GM18505 (cell line): ENCODE measurements at regions not wholly inside any gene's neighbourhood (a gene's known extent, or its start where the extent isn't known, plus 50 kb on each side); places are given as distances from the start of the nearest gene placed in this dataset.

Source experiments
- ATAC-seq: cut with Tn5 transposase; IDR thresholded peaks from one replicate; pipeline ENCODE4 v1.9.1; 2021; ENCODE audit not compliant: unreplicated experiment
- POLR2A ChIP-seq: IDR thresholded peaks from 4 replicates; pipeline ENCODE4 v1.6.1; 2011; ENCODE audit warnings: borderline replicate concordance; ENCODE audit not compliant: insufficient read depth, insufficient read length; ENCODE audit errors: extremely low read depth

DNA sequence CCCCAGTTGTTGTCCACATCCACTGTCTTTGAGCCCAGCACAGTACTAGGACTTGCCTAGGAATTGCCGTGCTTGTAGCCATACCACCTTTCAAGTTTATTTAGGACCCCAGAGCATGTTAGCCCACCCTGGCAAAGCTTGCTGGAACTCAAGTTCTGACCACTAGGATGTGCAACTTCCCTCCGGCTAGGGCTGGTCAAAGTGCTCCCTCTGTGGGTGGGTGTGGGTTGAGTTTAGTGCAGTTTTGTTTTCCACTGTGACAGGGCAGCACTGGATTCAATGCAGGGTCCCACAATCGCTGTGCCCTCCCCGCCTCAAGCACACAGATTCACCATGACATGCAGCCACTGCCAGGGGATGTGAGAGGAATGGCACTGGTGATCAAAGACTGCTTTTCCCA lies 96.0 kb downstream of the RASGEF1B start:
- TF ChIP-seq POLR2A = no peak
- no peak for ATAC-seq

DNA sequence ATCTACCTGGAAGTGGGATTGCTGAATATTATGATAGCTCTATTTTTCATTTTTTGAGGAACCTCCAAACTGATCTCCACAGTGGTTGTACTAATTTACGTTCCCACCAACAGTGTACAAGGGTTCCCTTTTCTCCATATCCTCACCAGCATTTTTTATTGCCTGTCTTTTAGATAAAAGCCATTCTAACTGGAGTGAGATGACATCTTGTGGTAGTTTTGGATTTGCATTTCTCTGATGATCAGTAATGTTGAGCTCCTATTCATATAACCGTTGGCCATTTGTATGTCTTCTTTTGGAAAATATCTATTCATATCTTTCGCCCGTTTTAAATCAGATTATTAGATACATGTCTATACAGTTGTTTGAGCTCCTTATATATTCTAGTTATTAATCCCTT lies 101.8 kb downstream of the RASGEF1B start:
- TF ChIP-seq POLR2A = no peak

DNA sequence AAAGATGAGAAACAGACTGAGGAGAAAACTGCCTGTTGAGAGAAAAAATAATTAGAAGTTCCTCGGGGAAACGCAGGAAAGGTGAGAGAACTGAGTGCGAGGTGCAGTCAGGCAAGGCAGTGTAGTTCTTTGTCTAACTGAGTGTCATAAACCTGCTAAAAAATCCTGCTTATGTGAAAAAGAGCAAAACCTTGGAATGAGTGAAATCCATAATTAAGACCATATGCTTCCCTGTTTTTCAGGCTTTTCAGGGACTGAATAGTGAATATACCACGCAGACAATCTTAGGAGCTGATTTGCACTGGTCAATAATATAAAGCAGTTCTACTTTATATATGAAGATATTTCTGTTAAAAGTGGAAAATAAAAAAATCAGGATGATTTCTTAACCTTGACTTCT lies 104.9 kb downstream of the RASGEF1B start:
- no peak for ATAC-seq
- no peak for TF ChIP-seq POLR2A

More for the DNA sequence above, 101.8 kb downstream of the RASGEF1B start:
- no peak for ATAC-seq

DNA sequence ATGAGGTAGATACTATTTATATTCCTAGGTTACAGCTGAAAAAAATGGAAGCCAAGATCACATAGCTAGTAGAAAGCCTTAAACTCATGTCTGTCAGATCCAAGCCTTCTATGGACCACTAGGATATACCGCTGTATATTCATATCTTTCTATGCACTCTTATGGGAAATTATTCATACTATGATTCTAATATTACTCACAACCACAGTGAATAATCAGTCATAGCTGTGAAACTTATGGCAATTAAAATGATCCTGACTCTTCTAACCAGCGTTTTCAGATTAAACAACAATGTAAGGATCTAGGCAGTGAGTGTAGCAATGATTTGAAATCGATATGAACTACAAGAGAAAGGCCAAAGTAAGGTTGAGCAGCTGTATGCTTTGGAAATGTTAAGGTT lies 111.0 kb downstream of the RASGEF1B start:
- no peak for TF ChIP-seq POLR2A
- no peak for ATAC-seq

DNA sequence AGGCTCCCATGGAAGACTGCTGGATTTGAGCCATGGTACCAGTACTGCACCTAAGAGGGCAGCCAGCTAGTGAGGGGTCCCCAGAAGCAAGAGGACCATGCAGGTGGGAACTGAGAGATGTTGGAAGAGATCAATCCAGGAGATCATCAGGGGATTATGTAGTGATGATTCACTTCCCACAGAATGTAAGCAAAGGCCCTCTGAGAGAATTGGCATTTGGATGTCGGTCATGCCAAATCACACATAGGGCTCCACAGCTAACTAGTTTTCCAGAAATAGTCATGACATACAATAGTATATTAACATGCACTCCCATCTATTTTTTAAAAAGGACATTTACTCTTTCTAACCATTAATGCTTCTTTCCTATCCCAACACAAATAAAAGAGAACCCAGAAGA lies 112.5 kb downstream of the RASGEF1B start:
- no peak for ATAC-seq
- TF ChIP-seq POLR2A = no peak

DNA sequence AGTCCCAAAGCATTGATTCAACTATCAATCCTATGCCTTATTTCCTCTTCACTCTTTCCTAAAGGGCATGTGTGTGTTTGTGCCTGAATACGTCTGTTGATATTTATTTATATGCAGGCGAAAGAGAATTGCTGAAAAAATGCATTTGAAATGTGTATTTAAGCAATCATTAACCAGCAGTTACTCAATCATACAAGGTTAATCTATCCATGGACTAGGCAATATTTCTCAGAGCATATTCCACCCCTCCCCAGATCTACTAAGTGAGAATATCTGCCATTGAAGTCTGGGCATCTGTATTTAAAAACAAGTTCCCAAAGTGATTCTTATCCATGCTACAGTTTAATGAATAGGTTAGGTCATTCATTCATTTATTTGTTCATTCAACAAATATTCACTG lies 113.6 kb downstream of the RASGEF1B start:
- no peak for TF ChIP-seq POLR2A
- no peak for ATAC-seq

DNA sequence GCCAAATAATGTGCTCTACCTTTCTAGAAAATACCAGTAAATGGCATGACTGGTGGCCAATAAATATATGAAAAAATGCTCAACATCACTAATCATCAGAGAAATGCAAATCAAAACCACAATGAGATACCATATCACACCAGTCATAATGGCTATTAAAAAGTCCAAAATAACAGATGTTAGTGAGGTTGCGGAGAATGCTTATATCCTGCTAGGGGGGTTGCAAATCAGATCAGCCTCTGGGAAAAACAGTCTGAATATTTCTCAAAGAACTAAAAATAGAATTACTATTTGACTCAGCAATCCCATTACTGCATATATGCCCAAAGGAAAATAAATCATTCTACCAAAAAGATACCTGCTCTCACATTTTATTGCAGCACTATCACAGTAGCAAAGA lies 115.1 kb downstream of the RASGEF1B start:
- TF ChIP-seq POLR2A = no peak
- ATAC-seq = no peak

DNA sequence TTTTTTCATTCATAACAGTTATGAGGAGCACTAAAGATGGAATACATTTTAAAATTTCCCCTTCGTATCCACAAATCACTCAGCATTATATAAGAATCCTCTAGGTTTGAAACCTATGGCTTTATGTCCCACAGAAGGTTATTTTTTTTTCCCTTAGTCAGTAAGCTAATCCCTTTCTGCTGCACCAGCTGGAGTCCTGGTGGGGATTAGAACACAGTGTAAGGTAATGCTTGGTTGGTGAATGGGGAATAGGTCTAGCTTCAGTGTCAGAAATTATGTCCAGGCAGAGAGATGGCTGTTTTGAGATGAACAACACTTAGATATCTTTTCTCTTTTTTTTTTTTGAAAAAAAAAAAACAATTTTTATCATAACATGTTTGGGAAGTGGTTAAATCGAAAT lies 116.6 kb downstream of the RASGEF1B start:
- ATAC-seq = no peak
- TF ChIP-seq POLR2A = no peak

DNA sequence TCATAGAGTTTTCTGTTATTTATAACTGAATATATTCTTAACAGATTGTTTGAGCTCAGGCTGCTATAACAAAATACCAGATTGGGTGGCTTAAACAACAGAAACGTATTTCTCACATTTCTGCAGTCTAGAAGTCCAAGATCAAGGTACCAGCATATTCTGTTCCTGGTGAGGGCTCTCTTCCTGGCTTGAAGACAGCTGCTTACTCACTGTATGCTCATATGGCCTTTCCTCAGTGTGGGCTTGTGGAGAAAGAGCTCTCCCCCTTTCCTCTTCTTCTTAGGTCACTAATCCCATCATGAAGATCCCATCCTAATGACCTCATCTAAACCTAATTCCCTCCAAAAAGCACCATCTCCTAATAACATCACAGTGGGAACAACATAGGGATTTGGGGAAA lies 117.8 kb downstream of the RASGEF1B start:
- no peak for TF ChIP-seq POLR2A
- ATAC-seq = no peak

DNA sequence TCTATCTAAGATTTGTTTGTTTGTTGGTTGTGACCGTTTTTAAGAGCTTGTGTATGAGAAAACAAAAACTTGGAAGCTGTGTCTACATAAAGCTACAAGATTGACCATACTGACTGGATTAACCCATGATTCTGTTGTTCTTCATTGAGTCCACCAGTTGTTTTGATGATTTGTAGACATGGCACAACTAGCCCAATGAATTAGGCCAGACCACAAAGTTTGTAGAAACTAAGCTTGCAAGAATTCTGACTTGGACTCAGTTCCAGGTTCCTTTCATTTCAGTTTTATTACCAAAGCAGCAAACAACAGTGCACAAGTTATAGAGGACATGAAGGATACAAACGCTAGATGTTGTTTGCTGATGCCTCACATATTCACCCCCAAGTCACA lies 119.3 kb downstream of the RASGEF1B start:
- no peak for ATAC-seq
- no peak for TF ChIP-seq POLR2A

DNA sequence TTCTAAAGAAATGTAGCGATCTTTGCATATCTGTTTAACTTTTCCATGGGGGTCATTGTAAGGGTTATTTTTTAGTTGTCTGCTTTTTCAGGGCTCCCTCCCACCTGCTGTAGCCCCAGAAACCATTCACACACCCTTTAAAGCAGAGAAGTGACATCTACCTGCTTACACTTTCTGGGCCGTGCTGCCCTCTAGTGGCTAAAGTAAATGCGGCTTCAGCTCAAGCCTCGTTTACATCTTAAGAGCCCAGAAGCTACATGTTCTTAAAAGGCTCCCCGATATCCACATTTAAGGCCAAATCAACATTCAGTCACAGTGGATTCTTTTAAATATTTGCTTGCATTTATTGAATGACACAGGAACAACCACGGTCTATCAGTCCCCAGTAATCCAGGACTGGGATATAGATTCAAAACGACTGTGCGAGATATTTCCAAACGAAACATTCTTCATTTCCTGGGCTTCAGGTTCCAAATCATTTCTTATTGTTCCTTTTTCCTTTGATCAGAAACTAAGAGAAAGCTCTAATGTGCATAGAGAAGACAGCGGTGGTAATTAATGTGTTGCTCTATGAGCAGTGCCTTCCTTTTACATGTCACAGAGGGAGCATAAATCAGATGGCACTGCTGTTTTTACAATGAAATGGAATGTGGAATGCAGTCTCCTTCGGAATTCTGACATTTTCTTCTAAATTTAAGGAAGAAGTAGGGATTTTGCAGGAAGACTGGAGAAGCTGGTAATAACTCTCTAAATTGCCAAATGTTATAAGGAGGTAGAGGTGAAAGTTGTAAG lies 119.9 kb downstream of the RASGEF1B start:
- ATAC-seq = peak; percentile 75
- TF ChIP-seq POLR2A = no peak

DNA sequence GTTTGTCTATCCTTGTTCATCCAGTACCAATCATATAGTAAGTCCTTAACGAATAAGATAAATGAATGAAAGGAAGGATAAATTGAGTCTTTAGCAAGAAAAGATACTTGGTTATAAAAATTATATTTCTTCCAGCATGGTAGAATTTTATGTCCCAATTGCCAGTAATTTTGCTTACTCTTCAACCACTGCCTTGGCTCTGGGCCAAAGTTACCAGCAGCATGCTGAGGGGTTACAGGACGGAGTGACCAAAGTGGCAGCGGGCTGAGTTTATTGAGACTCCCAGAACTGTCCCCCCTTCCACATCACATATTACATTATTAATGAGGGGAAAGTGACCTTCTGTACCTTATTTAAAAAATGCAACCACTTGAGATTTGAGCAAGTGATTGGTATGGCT lies 121.7 kb downstream of the RASGEF1B start:
- no peak for ATAC-seq
- no peak for TF ChIP-seq POLR2A

DNA sequence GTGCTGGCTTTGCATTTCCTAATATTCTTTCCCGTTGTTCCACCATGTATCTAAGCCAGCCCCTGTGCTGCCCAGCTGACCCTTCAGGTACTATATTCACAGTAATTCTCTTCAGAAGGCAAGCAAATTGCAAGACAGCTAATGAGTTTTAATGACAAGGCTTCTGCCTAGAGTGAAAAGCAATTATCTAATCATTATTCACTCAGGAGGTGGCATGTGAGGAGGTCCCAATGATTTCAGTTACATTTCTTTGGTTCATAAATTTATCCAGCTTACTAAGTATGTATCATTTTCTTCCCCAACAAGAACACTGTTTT lies 123.0 kb downstream of the RASGEF1B start:
- TF ChIP-seq POLR2A = no peak
- no peak for ATAC-seq

DNA sequence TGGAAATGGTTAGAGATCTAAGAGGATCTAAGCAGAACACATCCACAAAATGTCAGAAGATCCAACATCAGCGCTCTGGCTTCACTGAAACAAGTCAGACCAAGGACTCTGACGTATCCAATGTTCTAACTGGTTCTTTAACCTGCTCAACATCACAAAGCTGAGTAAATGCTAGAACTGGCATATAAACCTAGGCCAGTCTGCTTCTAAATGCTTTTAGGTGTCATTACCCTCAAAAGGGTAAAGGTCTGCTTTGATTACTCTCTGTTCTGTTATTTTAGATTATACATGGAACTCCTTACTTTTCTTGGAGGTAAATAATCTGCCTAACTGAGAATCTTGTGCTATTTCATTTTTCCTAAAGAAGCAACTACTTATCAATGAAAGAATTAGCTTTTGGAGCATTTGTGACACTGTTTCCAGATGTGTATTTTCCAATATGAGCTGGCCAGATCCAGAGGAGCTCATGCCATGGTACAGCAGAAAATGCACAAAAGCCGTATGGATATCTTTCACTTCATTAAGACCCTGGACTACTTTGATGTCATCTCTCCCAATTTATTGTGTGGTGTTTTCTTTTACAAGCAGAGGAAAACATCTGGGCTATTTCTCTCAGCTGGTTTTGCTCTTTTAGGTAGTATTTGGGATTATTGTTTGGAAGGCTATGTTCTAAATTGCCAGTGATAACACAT lies 123.5 kb downstream of the RASGEF1B start:
- ATAC-seq = no peak
- TF ChIP-seq POLR2A = no peak

DNA sequence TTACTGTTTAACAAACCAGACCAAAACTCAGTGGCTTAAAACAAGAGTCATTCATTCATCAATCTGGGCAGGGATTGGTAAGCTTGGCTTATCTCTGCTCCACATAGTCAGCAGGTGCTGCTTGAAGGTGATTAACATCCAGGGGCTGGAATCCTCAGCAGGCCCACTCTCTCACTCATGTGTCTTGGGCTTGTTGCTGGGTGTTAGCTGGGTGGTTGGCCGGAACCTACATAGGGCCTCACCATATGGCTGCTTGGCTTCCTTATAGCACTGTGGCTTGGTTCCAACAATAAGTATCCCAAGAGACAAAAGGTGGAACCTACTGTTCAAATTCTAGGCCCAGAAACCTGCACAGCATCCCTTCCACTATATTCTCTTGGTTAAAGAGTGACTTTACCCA lies 125.0 kb downstream of the RASGEF1B start:
- no peak for TF ChIP-seq POLR2A
- ATAC-seq = no peak

DNA sequence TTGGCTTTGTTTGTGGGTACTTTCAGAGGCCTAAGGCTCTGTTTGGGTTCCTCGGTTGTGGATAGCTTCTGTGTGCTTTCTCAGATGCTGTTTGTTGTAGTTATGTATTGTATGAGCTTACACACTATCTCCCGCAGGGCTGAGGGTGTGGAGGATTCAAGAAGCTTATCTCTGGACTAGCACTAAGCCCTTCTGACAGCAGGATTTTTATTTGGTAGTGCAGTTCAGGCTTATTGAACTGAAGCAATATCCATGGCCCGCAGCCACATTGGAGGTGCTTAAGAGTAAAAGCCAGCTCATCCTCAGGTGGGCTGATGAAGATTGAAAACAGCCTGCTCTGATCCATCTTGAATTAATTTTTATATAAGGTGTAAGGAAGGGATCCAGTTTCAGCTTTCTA lies 128.2 kb downstream of the RASGEF1B start:
- ATAC-seq = no peak
- no peak for TF ChIP-seq POLR2A

DNA sequence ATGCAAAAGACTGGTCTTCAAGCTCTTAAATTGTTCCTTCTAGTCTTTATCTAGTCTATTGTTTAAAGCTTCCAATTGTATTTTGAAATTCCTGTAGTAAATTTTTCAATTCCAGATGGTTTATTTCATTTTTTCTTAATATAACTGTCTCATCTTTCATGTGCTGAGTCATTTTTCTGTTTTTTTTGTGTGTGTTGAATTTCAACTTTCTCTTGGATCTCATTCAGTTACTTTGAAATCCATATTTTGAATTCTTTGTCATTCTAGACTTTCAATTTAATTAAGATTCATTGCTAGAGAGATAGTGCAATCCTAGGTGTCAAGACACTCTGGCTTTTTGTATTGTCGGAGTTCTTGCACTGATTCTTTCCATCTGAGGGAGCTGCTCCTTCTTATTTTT lies 128.0 kb upstream of the PRKG2 start:
- no peak for TF ChIP-seq POLR2A
- ATAC-seq = no peak
